Spinal cord (tissue), 9 donors: ENCODE measurements at regions not wholly inside any gene's neighbourhood (a gene's known extent, or its start where the extent isn't known, plus 50 kb on each side); places are given as distances from the start of the nearest gene placed in this dataset.

Source experiments
- DNase-seq, 6 donors: peaks; one replicate each; pipeline versions ENCODE4 v3.0.0 to v3.0.0-alpha.2; 2013 to 2015; ENCODE audit warnings: low spot score in 6 of 6, low read depth in 4 of 6
- H3K27ac ChIP-seq: one replicate; pipeline ENCODE4 v1.5.1; 2013; ENCODE audit warnings: low read depth, low read length, control low read depth
- H3K27me3 ChIP-seq: one replicate; pipeline ENCODE4 v1.6.1; 2013; ENCODE audit warnings: low read length; ENCODE audit not compliant: control insufficient read depth, insufficient read depth
- H3K36me3 ChIP-seq: one replicate; pipeline ENCODE4 v1.6.1; 2013; ENCODE audit warnings: low read length; ENCODE audit not compliant: control insufficient read depth, insufficient read depth
- H3K4me1 ChIP-seq: one replicate; pipeline ENCODE4 v1.6.1; 2013; ENCODE audit warnings: low read length; ENCODE audit not compliant: control insufficient read depth, insufficient read depth
- H3K4me3 ChIP-seq: one replicate; pipeline ENCODE4 v1.5.1; 2013; ENCODE audit warnings: low read depth, low read length, control low read depth
- H3K9me3 ChIP-seq: one replicate; pipeline ENCODE4 v1.6.1; 2013; ENCODE audit warnings: low read length; ENCODE audit not compliant: control insufficient read depth, insufficient read depth
- WGBS: methylation state at CpG from one replicate; pipeline ENCODE4 v1.1.5; 2013; ENCODE audit warnings: missing lambda C conversion rate; ENCODE audit not compliant: insufficient coverage; 5-methylcytosine and 5-hydroxymethylcytosine counted together
- donor health status: healthy.

- no peaks in the 10 kb centered on the region for H3K4me1 ChIP-seq
- H3K27ac ChIP-seq = no peak overlapping the region
- H3K27me3 ChIP-seq = no peaks in the 10 kb centered on the region
- H3K36me3 ChIP-seq = no peaks in the 10 kb centered on the region
- no CpG with 5 or more reads among the region's 3 CpGs for WGBS
- DNase-seq = no peak
- H3K4me3 ChIP-seq = no peak overlapping the region
- no peaks in the 10 kb centered on the region for H3K9me3 ChIP-seq
Observed at GRCh38 chr14:34354556-34354955, 107.5 kb downstream of the SPTSSA start.

GRCh38 chr14:34350903-34351302 lies 111.1 kb downstream of the SPTSSA start:
- H3K36me3 ChIP-seq = no peaks in the 10 kb centered on the region
- no peaks in the 10 kb centered on the region for H3K9me3 ChIP-seq
- no peak overlapping the region for H3K4me3 ChIP-seq
- no peaks in the 10 kb centered on the region for H3K4me1 ChIP-seq
- H3K27me3 ChIP-seq = no peaks in the 10 kb centered on the region
- no peak overlapping the region for H3K27ac ChIP-seq
- WGBS = 90% methylated on average over 2 of the region's 6 CpGs
- DNase-seq = no peak

GRCh38 chr14:34348592-34348991 lies 113.4 kb downstream of the SPTSSA start:
- no CpG with 5 or more reads among the region's 6 CpGs for WGBS
- Histone ChIP-seq H3K9me3 (no peaks in the 10 kb centered on the region), H3K36me3 (no peaks in the 10 kb centered on the region), H3K27ac (no peak overlapping the region), H3K4me3 (no peak overlapping the region), H3K27me3 (no peaks in the 10 kb centered on the region), H3K4me1 (no peaks in the 10 kb centered on the region)
- DNase-seq = no peak

- DNase-seq = no peak
Observed at GRCh38 chr14:34347683-34348082, 114.4 kb downstream of the SPTSSA start.

DNA sequence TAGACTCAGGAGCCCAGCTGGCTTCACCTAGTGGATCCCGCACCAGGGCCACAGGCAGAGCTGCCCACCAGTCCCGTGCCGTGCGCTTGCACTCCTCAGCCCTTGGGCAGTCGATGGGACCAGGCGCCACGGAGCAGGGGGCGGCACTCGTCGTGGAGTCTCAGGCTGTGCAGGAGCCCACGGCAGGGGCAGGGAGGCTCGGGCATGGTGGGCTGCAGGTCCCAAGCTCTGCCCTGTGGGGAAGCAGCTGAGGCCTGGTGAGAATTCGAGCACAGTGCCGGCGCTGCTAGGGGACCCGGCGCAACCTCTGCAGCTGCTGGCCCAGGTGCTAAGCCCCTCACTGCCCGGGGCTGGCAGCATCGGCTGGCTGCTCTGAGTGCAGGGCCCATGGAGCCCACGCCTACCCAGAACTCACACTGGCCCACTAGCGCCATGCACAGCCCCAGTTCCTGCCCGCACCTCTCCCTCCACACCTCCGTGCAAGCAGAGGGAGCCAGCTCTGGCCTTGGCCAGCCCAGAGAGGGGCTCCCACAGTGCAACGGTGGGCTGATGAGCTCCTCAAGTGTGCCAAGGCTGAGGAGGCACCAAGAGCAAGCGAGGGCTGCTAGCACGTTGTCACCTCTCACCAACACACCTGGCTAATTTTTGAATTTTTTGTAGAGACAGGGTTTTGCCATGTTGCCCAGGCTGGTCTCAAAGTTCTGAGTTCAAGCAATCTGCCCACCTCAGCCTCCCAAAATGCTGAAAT lies 116.1 kb downstream of the SPTSSA start:
- WGBS = 96% methylated on average over 26 of the region's 26 CpGs
- no peak for DNase-seq
- no peak overlapping the region for H3K4me3 ChIP-seq

More at GRCh38 chr14:34347683-34348082, 114.4 kb downstream of the SPTSSA start:
- no peak overlapping the region for H3K27ac ChIP-seq
- no peaks in the 10 kb centered on the region for H3K4me1 ChIP-seq
- H3K36me3 ChIP-seq = no peaks in the 10 kb centered on the region
- no peak overlapping the region for H3K4me3 ChIP-seq
- no CpG with 5 or more reads among the region's 2 CpGs for WGBS
- H3K9me3 ChIP-seq = no peaks in the 10 kb centered on the region
- no peaks in the 10 kb centered on the region for H3K27me3 ChIP-seq

GRCh38 chr14:34344318-34344717 lies 117.7 kb downstream of the SPTSSA start:
- H3K27me3 ChIP-seq = no peaks in the 10 kb centered on the region
- no peaks in the 10 kb centered on the region for H3K36me3 ChIP-seq
- no peak for DNase-seq
- no peak overlapping the region for H3K27ac ChIP-seq
- no peak overlapping the region for H3K4me3 ChIP-seq
- 100% methylated on average over 3 of the region's 5 CpGs for WGBS
- no peaks in the 10 kb centered on the region for H3K9me3 ChIP-seq
- no peaks in the 10 kb centered on the region for H3K4me1 ChIP-seq

More for the DNA sequence above, 116.1 kb downstream of the SPTSSA start:
- H3K27ac ChIP-seq = no peak overlapping the region
- no peaks in the 10 kb centered on the region for H3K36me3 ChIP-seq
- no peaks in the 10 kb centered on the region for H3K9me3 ChIP-seq
- H3K27me3 ChIP-seq = no peaks in the 10 kb centered on the region
- H3K4me1 ChIP-seq = no peaks in the 10 kb centered on the region

- no peaks in the 10 kb centered on the region for H3K9me3 ChIP-seq
- no peak overlapping the region for H3K4me3 ChIP-seq
- no peaks in the 10 kb centered on the region for H3K36me3 ChIP-seq
- H3K27me3 ChIP-seq = no peaks in the 10 kb centered on the region
- WGBS = 41% methylated on average over 2 of the region's 4 CpGs
- no peak overlapping the region for H3K27ac ChIP-seq
- no peak for DNase-seq
- no peaks in the 10 kb centered on the region for H3K4me1 ChIP-seq
Observed at GRCh38 chr14:34340025-34340625, 121.9 kb downstream of the SPTSSA start.

DNA sequence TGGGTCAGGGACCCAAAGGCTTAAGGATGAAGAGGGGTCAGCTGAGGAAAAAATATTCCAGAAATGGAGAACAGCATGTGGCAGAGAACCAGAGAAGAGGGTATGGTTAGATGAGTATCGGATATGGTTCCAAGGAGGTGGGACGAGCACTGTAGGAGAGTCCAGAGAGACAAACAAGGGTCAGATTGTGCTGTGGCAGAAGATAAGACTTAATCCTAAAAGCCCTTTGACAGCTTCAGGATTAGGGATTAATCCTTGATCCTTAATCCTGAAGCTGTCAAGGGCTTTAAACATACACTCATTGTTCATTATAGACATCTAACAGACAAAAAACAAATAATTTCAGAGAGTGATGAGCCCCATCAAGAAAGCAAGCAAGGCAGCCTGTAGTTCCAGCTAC lies 124.0 kb downstream of the SPTSSA start:
- H3K27ac ChIP-seq = no peak overlapping the region
- no peaks in the 10 kb centered on the region for H3K9me3 ChIP-seq
- H3K27me3 ChIP-seq = no peaks in the 10 kb centered on the region
- no peak for DNase-seq
- no peak overlapping the region for H3K4me3 ChIP-seq
- no peaks in the 10 kb centered on the region for H3K36me3 ChIP-seq
- WGBS = 93% methylated on average over 2 of the region's 2 CpGs
- no peaks in the 10 kb centered on the region for H3K4me1 ChIP-seq

- H3K36me3 ChIP-seq = no peaks in the 10 kb centered on the region
- no peak overlapping the region for H3K4me3 ChIP-seq
- no CpG with 5 or more reads among the region's 1 CpG for WGBS
- H3K27ac ChIP-seq = no peak overlapping the region
- no peaks in the 10 kb centered on the region for H3K9me3 ChIP-seq
- no peak for DNase-seq
- H3K4me1 ChIP-seq = no peaks in the 10 kb centered on the region
- no peaks in the 10 kb centered on the region for H3K27me3 ChIP-seq
Observed at GRCh38 chr14:34336501-34336900, 125.5 kb downstream of the SPTSSA start.

- no peaks in the 10 kb centered on the region for H3K36me3 ChIP-seq
- H3K9me3 ChIP-seq = no peaks in the 10 kb centered on the region
- no peak overlapping the region for H3K4me3 ChIP-seq
- H3K27me3 ChIP-seq = no peaks in the 10 kb centered on the region
- no peak for DNase-seq
- H3K4me1 ChIP-seq = no peaks in the 10 kb centered on the region
- WGBS = no CpG with 5 or more reads among the region's 1 CpG
- no peak overlapping the region for H3K27ac ChIP-seq
Observed at GRCh38 chr14:34335968-34336367, 126.1 kb downstream of the SPTSSA start.
